SK-N-SH (cell line): ENCODE measurements at regions not wholly inside any gene's neighbourhood (a gene's known extent, or its start where the extent isn't known, plus 50 kb on each side); places are given as distances from the start of the nearest gene placed in this dataset.

Experiments
- FOXM1 ChIP-seq: IDR thresholded peaks from 2 replicates; pipeline ENCODE4 v1.4.0; 2012; ENCODE audit warnings: low read depth, mild to moderate bottlenecking
- IRF3 ChIP-seq: fragments of 150-350 bp; IDR thresholded peaks from 2 replicates; pipeline ENCODE4 v1.6.1; 2016; ENCODE audit warnings: mild to moderate bottlenecking, low read depth, low read length
- JUND ChIP-seq: IDR thresholded peaks from 2 replicates; pipeline ENCODE4 v1.4.0; 2012
- RXRA ChIP-seq: IDR thresholded peaks from 2 replicates; pipeline ENCODE4 v1.4.0; 2012; ENCODE audit warnings: low read depth, mild to moderate bottlenecking, borderline replicate concordance
- TAF1 ChIP-seq: IDR thresholded peaks from 2 replicates; pipeline ENCODE4 v1.6.1; 2012; ENCODE audit warnings: low read depth, mild to moderate bottlenecking, low read length, moderate library complexity, borderline replicate concordance

GRCh38 chr4:156168288-156168687 lies 214.6 kb upstream of the CTSO start:
- TF ChIP-seq TAF1 (no peak), FOXM1 (no peak), IRF3 (no peak), RXRA (no peak), JUND (no peak)
